GM13977 (cell line): ENCODE measurements at regions not wholly inside any gene's neighbourhood (a gene's known extent, or its start where the extent isn't known, plus 50 kb on each side); places are given as distances from the start of the nearest gene placed in this dataset.

ENCODE experiments used
- DNase-seq: peaks from one replicate; pipeline ENCODE4 v3.0.0; 2012; ENCODE audit warnings: low spot score
- in situ Hi-C: fragments of 300-500 bp; cut with MboI; formaldehyde crosslinking; loops from one replicate; pipeline ENCODE4 v1.12.0; 2022; ENCODE audit warnings: low sequenced_read_pairs, low pct_unique_long_range_greater_than_20kb, mixed read lengths, inconsistent platforms; ENCODE audit not compliant: unreplicated experiment
- TF ChIP-seq, protein P1 (sequence below): IDR thresholded peaks from 2 replicates; pipeline ENCODE4 v1.5.1; 2012; ENCODE audit warnings: mild to moderate bottlenecking, control low read depth; ENCODE audit not compliant: insufficient read depth; ENCODE audit errors: extremely low read depth, missing control alignments

DNA sequence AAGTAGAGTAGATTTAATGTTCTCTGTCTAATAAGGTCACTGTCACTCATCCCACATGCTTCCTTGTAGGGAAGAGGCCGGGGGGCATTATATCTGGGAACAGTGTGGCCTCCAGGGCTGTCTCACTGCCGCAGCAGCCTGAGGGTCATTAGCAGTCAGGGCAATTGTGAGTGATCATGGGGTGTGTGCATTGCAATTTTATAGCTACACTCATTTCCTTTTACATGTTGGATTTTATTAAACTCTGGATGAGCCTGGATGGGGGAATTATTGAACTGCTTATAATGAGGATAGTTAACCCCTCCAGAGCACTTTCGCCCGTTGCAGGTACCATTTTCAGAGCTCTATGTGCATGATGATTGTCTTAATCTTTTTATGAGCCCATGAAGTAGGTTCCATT lies 60.9 kb upstream of the DISP3 start:
- in situ Hi-C loops: no loop called here
- TF ChIP-seq, protein P1, sequence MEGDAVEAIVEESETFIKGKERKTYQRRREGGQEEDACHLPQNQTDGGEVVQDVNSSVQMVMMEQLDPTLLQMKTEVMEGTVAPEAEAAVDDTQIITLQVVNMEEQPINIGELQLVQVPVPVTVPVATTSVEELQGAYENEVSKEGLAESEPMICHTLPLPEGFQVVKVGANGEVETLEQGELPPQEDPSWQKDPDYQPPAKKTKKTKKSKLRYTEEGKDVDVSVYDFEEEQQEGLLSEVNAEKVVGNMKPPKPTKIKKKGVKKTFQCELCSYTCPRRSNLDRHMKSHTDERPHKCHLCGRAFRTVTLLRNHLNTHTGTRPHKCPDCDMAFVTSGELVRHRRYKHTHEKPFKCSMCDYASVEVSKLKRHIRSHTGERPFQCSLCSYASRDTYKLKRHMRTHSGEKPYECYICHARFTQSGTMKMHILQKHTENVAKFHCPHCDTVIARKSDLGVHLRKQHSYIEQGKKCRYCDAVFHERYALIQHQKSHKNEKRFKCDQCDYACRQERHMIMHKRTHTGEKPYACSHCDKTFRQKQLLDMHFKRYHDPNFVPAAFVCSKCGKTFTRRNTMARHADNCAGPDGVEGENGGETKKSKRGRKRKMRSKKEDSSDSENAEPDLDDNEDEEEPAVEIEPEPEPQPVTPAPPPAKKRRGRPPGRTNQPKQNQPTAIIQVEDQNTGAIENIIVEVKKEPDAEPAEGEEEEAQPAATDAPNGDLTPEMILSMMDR: no peak
- DNase-seq: no peak

DNA sequence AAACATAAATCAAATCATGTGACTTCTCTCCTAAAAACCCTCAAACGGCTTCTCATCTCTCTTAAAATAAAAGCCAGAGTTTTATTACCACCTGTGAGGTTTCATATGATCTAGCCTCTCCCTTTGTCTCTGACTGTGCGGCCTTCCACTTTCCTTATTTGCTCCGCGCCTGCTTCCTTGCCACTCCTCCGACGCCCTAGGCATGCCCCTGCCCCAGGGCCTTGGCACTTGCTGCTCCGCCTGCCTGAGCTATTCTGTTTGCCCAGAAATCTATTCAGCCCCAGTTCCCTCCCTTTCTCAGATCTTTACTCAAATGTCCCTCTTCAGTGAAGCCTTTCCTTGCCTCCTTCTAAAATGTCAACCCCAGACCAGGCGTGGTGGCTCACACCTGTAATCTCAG lies 57.5 kb upstream of the DISP3 start:
- in situ Hi-C loops: no loop called here
- DNase-seq: no peak
- TF ChIP-seq, protein P1: no peak

DNA sequence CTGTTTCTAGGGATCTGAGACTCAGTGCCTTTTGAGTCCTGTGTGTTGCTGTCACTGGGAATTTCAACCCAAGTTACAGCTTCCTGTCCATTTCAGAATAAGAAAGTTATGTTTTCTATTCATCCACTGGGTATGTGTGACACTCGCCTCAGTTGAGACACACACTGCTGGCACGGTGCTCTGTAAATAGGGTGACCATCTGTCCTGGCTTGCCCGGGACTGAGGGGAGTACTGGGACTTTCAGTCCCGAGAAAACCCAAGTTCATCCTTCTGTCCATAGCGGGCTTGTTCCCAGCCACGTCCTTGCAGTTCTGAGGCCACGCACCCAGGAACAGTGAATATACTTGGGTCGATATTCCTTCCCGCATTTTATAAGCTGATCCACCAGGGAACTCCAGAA lies 56.3 kb upstream of the DISP3 start:
- TF ChIP-seq, protein P1: no peak
- in situ Hi-C loops: no loop called here
- no peak for DNase-seq

DNA sequence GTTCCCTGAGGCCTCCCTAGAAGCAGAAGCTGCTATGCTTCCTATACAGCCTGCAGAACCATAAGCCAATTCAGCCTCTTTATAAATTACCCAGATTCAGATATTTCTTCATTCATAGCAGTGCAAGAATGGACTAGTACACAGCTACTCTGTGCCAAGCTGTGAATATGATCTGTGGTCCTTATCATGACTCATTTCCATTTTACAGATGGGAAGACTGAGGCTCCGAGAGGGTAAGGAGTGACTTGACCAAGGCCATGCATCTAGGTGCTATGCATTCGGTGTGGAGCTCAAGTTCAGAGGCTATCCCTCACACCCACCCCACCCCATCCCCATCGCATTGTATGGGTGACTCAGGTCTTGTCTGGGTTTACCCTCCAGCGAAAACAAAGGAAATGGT lies 52.3 kb upstream of the DISP3 start:
- TF ChIP-seq, protein P1: no peak
- in situ Hi-C loops: no loop called here
- no peak for DNase-seq

DNA sequence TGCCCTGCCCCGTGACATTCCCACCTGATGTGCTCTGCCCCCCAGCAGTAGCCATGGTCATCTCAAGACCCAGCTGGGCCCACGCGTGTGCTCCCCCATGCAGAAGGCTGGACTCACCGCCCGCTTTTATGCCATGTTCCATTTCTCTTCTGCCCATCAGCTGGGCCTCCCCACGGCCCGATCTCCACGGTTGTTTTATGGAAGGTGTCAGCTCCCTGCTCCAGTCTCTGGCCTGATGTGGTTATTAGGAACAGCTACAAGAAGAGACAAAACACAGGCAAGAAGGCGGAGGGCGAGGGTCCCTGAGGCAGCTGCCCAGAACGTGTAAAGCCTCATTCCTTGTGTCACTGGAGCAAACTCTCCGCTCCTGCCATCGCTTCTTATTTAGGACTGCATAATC lies 50.2 kb upstream of the DISP3 start:
- TF ChIP-seq, protein P1: no peak
- DNase-seq: no peak
- in situ Hi-C loops: no loop called here
